Pancreas (tissue), 10 donors: ENCODE measurements at regions not wholly inside any gene's neighbourhood (a gene's known extent, or its start where the extent isn't known, plus 50 kb on each side); places are given as distances from the start of the nearest gene placed in this dataset.

Experiments used
- ATAC-seq, 4 donors: fragments of 200-7000 bp; cut with Tn5 transposase; one replicate each; pipeline versions ENCODE4 v1.8.0 to v1.9.1; 2020; ENCODE audit warnings: mild to moderate bottlenecking in 4 of 4, moderate library complexity in 4 of 4
- DNase-seq, 6 donors: peaks; one replicate each; pipeline ENCODE4 v3.0.0-alpha.2; 2020
- FAIRE-seq: peaks from 2 replicates; lab custom pipeline; 2012; peaks lifted over from hg19 to GRCh38; lab: Jason Lieb, UNC
- H3K27ac ChIP-seq, 4 donors: fragments of 200-600 bp; sonication (generic); 1 replicate in 3 of 4; 2 replicates in 1 of 4; pipeline versions ENCODE4 v1.5.0 to v1.8.0; 2020
- H3K27me3 ChIP-seq, 4 donors: fragments of 200-600 bp; one replicate each; pipeline ENCODE4 v1.8.0; 2021
- H3K36me3 ChIP-seq, 3 donors: fragments of 200-600 bp; sonication (generic) in 1 of 3; one replicate each; pipeline versions ENCODE4 v1.5.0 to v1.8.0; 2020 to 2021
- H3K4me1 ChIP-seq, 3 donors: fragments of 200-600 bp; one replicate each; pipeline ENCODE4 v1.8.0; 2021
- H3K4me3 ChIP-seq, 4 donors: fragments of 200-600 bp; sonication (generic) in 2 of 4; one replicate each; pipeline versions ENCODE4 v1.5.0 to v1.8.0; 2020 to 2021
- H3K9me3 ChIP-seq, 4 donors: fragments of 200-600 bp; one replicate each; pipeline ENCODE4 v1.8.0; 2021
- CTCF ChIP-seq, 4 donors: fragments of 200-600 bp; sonication (generic) in 3 of 4; IDR thresholded peaks; one replicate each; pipeline versions ENCODE4 v1.5.0 to v1.8.0; 2021; ENCODE audit warnings: antibody characterized with exemption in 4 of 4
- WGBS, 2 donors: extraction: QIAGEN DNeasy Blood & Tissue Kit; methylation state at CpG; one replicate each; pipeline ENCODE4 v1.1.7; 2013; 5-methylcytosine and 5-hydroxymethylcytosine counted together
- intact Hi-C, 3 donors: fragments of 100-400 bp; cut with DNase I; formaldehyde crosslinking; loops; one replicate each; pipeline versions ENCODE4 v1.11.1 to v1.14.2; 2022
- donor health status: healthy with polysubstance abuse.
- donor health status: DM: no; HTN: no; CAD: no; lungs with moderate emphysema.
- donor health status: DM: no; HTN: no; CAD: no.
- donor health status: control.
- donor health status: control.
- donor health status: Bipolar disorder and iron deficiency.
- donor health status: DM: yes; HTN: yes; CAD: no.
- donor health status: DM: no; HTN: no; CAD: no.
- donor health status: DM: no; HTN: no; CAD: no.
- donor health status: DM: yes; HTN: yes; CAD: no.

GRCh38 chr10:6823770-6824169 lies 243.7 kb upstream of the PRKCQ start:
- DNase-seq: no peak
- Histone ChIP-seq H3K4me3 (no peak overlapping the region), H3K27ac (no peak overlapping the region), H3K36me3 (no peaks in the 10 kb centered on the region), H3K4me1 (no peaks in the 10 kb centered on the region), H3K9me3 (no peaks in the 10 kb centered on the region), H3K27me3 (no peaks in the 10 kb centered on the region)
- 0% methylated on average over 1 of the region's 1 CpG for WGBS, 2 donors
- intact Hi-C loops: no loop called here
- no peak for ATAC-seq
- no peak for FAIRE-seq
- TF ChIP-seq CTCF (IDR thresholded peaks at IDR 0.05): no peak

GRCh38 chr10:6819301-6819700 lies 239.2 kb upstream of the PRKCQ start:
- FAIRE-seq: no peak
- 69 to 75% methylated on average over 10 of the region's 10 CpGs for WGBS, 2 donors
- TF ChIP-seq CTCF (IDR thresholded peaks at IDR 0.05): no peak
- Histone ChIP-seq H3K27ac (no peak overlapping the region), H3K27me3 (no peaks in the 10 kb centered on the region), H3K36me3 (no peaks in the 10 kb centered on the region), H3K9me3 (no peaks in the 10 kb centered on the region), H3K4me1 (no peaks in the 10 kb centered on the region), H3K4me3 (no peak overlapping the region)
- intact Hi-C loops: no loop called here
- ATAC-seq: no peak
- DNase-seq: no peak

GRCh38 chr10:6817770-6818169 lies 237.7 kb upstream of the PRKCQ start:
- FAIRE-seq (no peak), DNase-seq (no peak), ATAC-seq (no peak)
- 64 to 67% methylated on average over 4 of the region's 4 CpGs for WGBS, 2 donors
- Histone ChIP-seq H3K4me1 (no peaks in the 10 kb centered on the region), H3K27ac (no peak overlapping the region), H3K9me3 (no peaks in the 10 kb centered on the region), H3K4me3 (no peak overlapping the region), H3K27me3 (no peaks in the 10 kb centered on the region), H3K36me3 (no peaks in the 10 kb centered on the region)
- no peak for TF ChIP-seq CTCF (IDR thresholded peaks at IDR 0.05)
- intact Hi-C loops: no loop called here

GRCh38 chr10:6815346-6815745 lies 235.3 kb upstream of the PRKCQ start:
- TF ChIP-seq CTCF (IDR thresholded peaks at IDR 0.05): no peak
- no peak for FAIRE-seq
- DNase-seq: no peak

GRCh38 chr10:6813856-6814255 lies 233.8 kb upstream of the PRKCQ start:
- ATAC-seq: no peak
- H3K9me3 ChIP-seq: no peaks in the 10 kb centered on the region
- no peak for DNase-seq

More at GRCh38 chr10:6815346-6815745, 235.3 kb upstream of the PRKCQ start:
- no peaks in the 10 kb centered on the region for H3K36me3 ChIP-seq
- H3K4me3 ChIP-seq: no peak overlapping the region
- no peaks in the 10 kb centered on the region for H3K27me3 ChIP-seq
- 59 to 68% methylated on average over 3 of the region's 3 CpGs for WGBS, 2 donors
- H3K27ac ChIP-seq: no peak overlapping the region
- no peak for ATAC-seq
- intact Hi-C loops: no loop called here
- no peaks in the 10 kb centered on the region for H3K4me1 ChIP-seq
- no peaks in the 10 kb centered on the region for H3K9me3 ChIP-seq

More at GRCh38 chr10:6813856-6814255, 233.8 kb upstream of the PRKCQ start:
- Histone ChIP-seq H3K36me3 (no peaks in the 10 kb centered on the region), H3K27me3 (no peaks in the 10 kb centered on the region), H3K4me1 (no peaks in the 10 kb centered on the region), H3K4me3 (no peak overlapping the region), H3K27ac (no peak overlapping the region)
- WGBS, 2 donors: 41 to 43% methylated on average over 2 of the region's 2 CpGs
- TF ChIP-seq CTCF (IDR thresholded peaks at IDR 0.05): no peak
- no peak for FAIRE-seq
- intact Hi-C loops: no loop called here
